NB4 (cell line): ENCODE measurements at regions not wholly inside any gene's neighbourhood (a gene's known extent, or its start where the extent isn't known, plus 50 kb on each side); places are given as distances from the start of the nearest gene placed in this dataset.

Source experiments
- DNase-seq: peaks from one replicate; pipeline ENCODE4 v3.0.0; 2010; ENCODE audit warnings: low read depth
- H3K4me3 ChIP-seq: one replicate; pipeline ENCODE4 v1.5.1; 2011; ENCODE audit warnings: mild to moderate bottlenecking, low read depth, low read length, moderate library complexity
- CTCF ChIP-seq: IDR thresholded peaks from one replicate; pipeline ENCODE4 v1.5.1; 2012; ENCODE audit warnings: low read depth, low read length
- MAX ChIP-seq: IDR thresholded peaks from 2 replicates; pipeline ENCODE4 v1.6.1; 2011; ENCODE audit warnings: low read depth, low read length
- MYC ChIP-seq: IDR thresholded peaks from 2 replicates; pipeline ENCODE4 v1.6.1; 2011; ENCODE audit warnings: low read depth, low read length
- POLR2A ChIP-seq: IDR thresholded peaks from 2 replicates; pipeline ENCODE4 v1.6.1; 2011; ENCODE audit warnings: mild to moderate bottlenecking; ENCODE audit not compliant: insufficient read length; ENCODE audit errors: extremely low read depth

GRCh38 chr5:116847960-116848359 is 273.3 kb upstream of the SEMA6A start:
- H3K4me3 ChIP-seq: no peak overlapping the region
- TF ChIP-seq MYC: no peak
- no peak for TF ChIP-seq POLR2A
- no peak for TF ChIP-seq CTCF
- TF ChIP-seq MAX: no peak
- DNase-seq: no peak

GRCh38 chr5:116844015-116844414 is 269.4 kb upstream of the SEMA6A start:
- DNase-seq: no peak
- H3K4me3 ChIP-seq: no peak overlapping the region
- TF ChIP-seq MAX (no peak), CTCF (no peak), MYC (no peak), POLR2A (no peak)

GRCh38 chr5:116842514-116842961 is 267.9 kb upstream of the SEMA6A start:
- DNase-seq: no peak
- TF ChIP-seq MYC (no peak), POLR2A (no peak), CTCF (no peak), MAX (no peak)
- no peak overlapping the region for H3K4me3 ChIP-seq

GRCh38 chr5:116841734-116842133 is 267.1 kb upstream of the SEMA6A start:
- DNase-seq: no peak
- TF ChIP-seq MAX (no peak), POLR2A (no peak), MYC (no peak), CTCF (no peak)

GRCh38 chr5:116838011-116838536 is 263.5 kb upstream of the SEMA6A start:
- no peak for DNase-seq
- TF ChIP-seq MYC (no peak), MAX (no peak), CTCF (no peak), POLR2A (no peak)
- H3K4me3 ChIP-seq: no peak overlapping the region

More at GRCh38 chr5:116841734-116842133, 267.1 kb upstream of the SEMA6A start:
- H3K4me3 ChIP-seq: no peak overlapping the region
